ENCODE measurements at regions not wholly inside any gene's neighbourhood (a gene's known extent, or its start where the extent isn't known, plus 50 kb on each side); places are given as distances from the start of the nearest gene placed in this dataset.
"Not testable (repeated sequence)": the region's sequence is repeated elsewhere in the genome, so short reads cannot be mapped to it uniquely, and the experiment has no call there.

GRCh38 chr6:75031102-75031501, 174.8 kb downstream of the COL12A1 start:
- H3K27me3 ChIP-seq (ENCODE audit: control insufficient read depth, insufficient read depth, low read length); H3K36me3 ChIP-seq (replicated peaks; ENCODE audit: control insufficient read depth, insufficient read depth, low read length); DNase-seq; H3K4me3 ChIP-seq (ENCODE audit: insufficient read depth, low read depth, low read length): not testable (repeated sequence)

DNA sequence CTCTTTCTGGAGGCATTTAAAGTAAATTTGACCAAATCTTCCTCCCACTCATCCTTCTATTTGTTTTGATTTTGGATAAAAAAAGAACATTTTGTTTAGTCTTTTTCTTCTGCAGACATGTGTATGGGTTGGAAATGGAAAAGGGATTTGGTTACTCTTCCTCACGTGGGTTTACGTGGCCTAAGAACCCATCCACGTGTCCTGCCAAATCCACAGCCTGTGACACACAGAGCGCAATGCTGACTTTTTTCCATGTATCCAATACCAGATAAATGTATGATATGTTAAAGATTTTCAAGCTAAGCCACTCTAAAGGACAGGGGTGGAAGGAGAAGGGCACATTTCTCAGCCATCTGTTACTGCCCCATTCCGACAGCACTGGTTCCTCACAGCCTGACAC, 176.5 kb downstream of the COL12A1 start:
- Histone ChIP-seq H3K4me3 (ENCODE audit: insufficient read depth, low read depth, low read length) (no peak overlapping the region), H3K27me3 (ENCODE audit: control insufficient read depth, insufficient read depth, low read length) (no peaks in the 10 kb centered on the region), H3K36me3 (replicated peaks; ENCODE audit: control insufficient read depth, insufficient read depth, low read length) (no peaks in the 10 kb centered on the region)
- DNase-seq: no peak

DNA sequence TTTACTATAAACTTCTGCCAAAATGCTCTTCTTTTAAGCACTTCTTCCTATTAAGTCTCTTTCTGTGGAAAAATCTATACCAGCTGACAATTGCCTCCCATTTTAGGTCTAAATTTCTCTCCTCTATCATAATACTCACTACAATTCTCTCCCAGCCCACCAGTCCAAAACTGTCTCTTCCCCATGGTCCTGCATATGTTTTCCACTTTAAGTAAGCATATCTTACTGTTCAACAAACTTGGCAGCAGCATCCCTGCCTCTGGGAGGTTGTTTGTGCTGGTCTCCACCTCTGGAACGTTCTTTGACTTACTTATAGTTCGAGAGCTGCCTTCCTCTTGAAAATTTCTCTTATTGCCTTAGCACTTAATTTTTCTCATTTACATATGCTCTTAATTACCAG, 180.5 kb downstream of the COL12A1 start:
- Histone ChIP-seq H3K36me3 (replicated peaks; ENCODE audit: control insufficient read depth, insufficient read depth, low read length) (no peaks in the 10 kb centered on the region), H3K4me3 (ENCODE audit: insufficient read depth, low read depth, low read length) (no peak overlapping the region), H3K27me3 (ENCODE audit: control insufficient read depth, insufficient read depth, low read length) (no peaks in the 10 kb centered on the region)
- no peak for DNase-seq

- Histone ChIP-seq H3K4me3 (ENCODE audit: insufficient read depth, low read depth, low read length) (no peak overlapping the region), H3K36me3 (replicated peaks; ENCODE audit: control insufficient read depth, insufficient read depth, low read length) (no peaks in the 10 kb centered on the region), H3K27me3 (ENCODE audit: control insufficient read depth, insufficient read depth, low read length) (no peaks in the 10 kb centered on the region)
- DNase-seq: no peak
Measured at GRCh38 chr6:75024828-75025227, 181.0 kb downstream of the COL12A1 start.

DNA sequence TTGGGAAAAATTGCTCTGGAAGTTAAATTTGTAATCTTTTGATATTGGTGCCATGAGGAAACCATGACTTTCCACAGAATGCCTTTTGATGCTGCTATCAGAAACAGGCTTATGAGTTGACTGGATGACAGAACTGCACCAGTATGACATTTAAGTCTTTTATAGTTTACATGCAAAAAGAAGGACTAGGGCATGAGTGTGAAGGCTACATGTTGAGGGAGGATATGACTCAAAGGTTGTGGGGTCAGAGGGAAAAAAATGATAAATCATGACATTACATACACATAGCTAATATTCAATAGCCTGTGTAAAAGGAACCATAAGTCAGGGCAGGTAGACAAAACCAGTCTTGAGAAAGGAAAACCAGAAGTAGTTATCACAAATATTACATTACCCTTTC, 182.2 kb downstream of the COL12A1 start:
- DNase-seq: no peak
- Histone ChIP-seq H3K27me3 (ENCODE audit: control insufficient read depth, insufficient read depth, low read length) (no peaks in the 10 kb centered on the region), H3K4me3 (ENCODE audit: insufficient read depth, low read depth, low read length) (no peak overlapping the region), H3K36me3 (replicated peaks; ENCODE audit: control insufficient read depth, insufficient read depth, low read length) (no peaks in the 10 kb centered on the region)

GRCh38 chr6:75020971-75021370, 184.9 kb downstream of the COL12A1 start:
- Histone ChIP-seq H3K27me3 (ENCODE audit: control insufficient read depth, insufficient read depth, low read length) (no peaks in the 10 kb centered on the region), H3K4me3 (ENCODE audit: insufficient read depth, low read depth, low read length) (no peak overlapping the region), H3K36me3 (replicated peaks; ENCODE audit: control insufficient read depth, insufficient read depth, low read length) (no peaks in the 10 kb centered on the region)
- DNase-seq: no peak

DNA sequence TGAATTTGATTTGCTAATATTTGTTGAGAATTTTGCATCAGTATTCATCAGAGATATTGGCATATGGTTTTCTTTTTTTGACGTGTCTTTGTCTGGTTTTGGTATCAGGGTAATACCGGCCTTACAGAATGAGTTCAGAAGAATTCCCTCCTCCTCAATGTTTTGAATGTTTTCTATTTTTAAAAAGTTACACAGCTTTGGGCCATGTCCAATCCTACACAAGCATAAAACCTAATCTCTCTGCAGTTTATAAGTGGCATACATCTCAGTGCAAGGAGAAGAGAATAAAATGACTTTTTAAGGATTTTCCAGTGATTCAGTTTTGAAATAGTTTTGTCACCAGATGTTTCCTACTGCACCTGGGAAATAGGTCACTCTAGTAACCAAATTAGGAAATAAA, 185.5 kb downstream of the COL12A1 start:
- DNase-seq: no peak
- H3K36me3 ChIP-seq (replicated peaks; ENCODE audit: control insufficient read depth, insufficient read depth, low read length): no peaks in the 10 kb centered on the region

GRCh38 chr6:75012018-75012417, 193.8 kb downstream of the COL12A1 start:
- no peak for DNase-seq
- no peaks in the 10 kb centered on the region for H3K36me3 ChIP-seq (replicated peaks; ENCODE audit: control insufficient read depth, insufficient read depth, low read length)
- no peak overlapping the region for H3K4me3 ChIP-seq (ENCODE audit: insufficient read depth, low read depth, low read length)
- H3K27me3 ChIP-seq (ENCODE audit: control insufficient read depth, insufficient read depth, low read length): no peaks in the 10 kb centered on the region

More for the DNA sequence above, 185.5 kb downstream of the COL12A1 start:
- H3K27me3 ChIP-seq (ENCODE audit: control insufficient read depth, insufficient read depth, low read length): no peaks in the 10 kb centered on the region
- H3K4me3 ChIP-seq (ENCODE audit: insufficient read depth, low read depth, low read length): no peak overlapping the region

DNA sequence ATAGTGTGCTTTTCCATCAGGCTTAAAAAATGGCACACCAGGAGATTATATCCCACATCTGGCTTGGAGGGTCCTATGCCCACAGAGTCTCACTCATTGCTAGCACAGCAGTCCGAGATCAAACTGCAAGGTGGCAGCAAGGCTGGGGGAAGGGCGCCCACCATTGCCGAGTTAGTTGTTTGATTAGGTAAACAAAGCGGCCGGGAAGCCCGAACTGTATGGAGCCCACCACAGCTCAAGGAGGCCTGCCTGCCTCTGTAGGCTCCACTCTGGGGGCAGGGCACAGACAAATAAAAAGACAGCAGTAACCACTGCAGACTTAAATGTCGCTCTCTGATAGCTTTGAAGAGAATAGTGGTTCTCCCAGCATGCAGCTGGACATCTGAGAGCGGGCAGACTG, 201.9 kb downstream of the COL12A1 start:
- not testable (repeated sequence) for DNase-seq; H3K36me3 ChIP-seq (replicated peaks; ENCODE audit: control insufficient read depth, insufficient read depth, low read length); H3K4me3 ChIP-seq (ENCODE audit: insufficient read depth, low read depth, low read length); H3K27me3 ChIP-seq (ENCODE audit: control insufficient read depth, insufficient read depth, low read length)

DNA sequence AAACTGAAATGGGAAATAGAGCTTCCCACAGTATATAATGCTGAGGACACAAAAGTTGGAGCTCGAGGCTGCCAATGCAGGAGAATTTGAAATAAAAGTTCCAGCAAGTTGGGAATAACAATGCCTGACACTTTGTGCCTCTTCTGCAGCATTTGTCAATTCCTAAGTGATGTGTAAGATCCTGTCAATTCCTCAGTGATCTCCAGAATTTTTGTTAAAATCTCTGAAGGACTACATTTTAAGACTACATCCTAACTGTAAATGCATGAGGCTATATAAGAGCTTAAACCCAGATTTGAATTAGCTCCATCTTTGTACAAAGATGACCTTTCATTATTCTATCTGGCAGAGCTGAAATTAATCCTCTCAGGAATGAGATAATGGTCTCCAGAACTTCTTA, 208.2 kb downstream of the COL12A1 start:
- H3K36me3 ChIP-seq (replicated peaks; ENCODE audit: control insufficient read depth, insufficient read depth, low read length): no peaks in the 10 kb centered on the region
- H3K4me3 ChIP-seq (ENCODE audit: insufficient read depth, low read depth, low read length): no peak overlapping the region
- no peaks in the 10 kb centered on the region for H3K27me3 ChIP-seq (ENCODE audit: control insufficient read depth, insufficient read depth, low read length)
- no peak for DNase-seq

- no peak overlapping the region for H3K4me3 ChIP-seq (ENCODE audit: insufficient read depth, low read depth, low read length)
- no peaks in the 10 kb centered on the region for H3K27me3 ChIP-seq (ENCODE audit: control insufficient read depth, insufficient read depth, low read length)
- DNase-seq: no peak
- H3K36me3 ChIP-seq (replicated peaks; ENCODE audit: control insufficient read depth, insufficient read depth, low read length): no peaks in the 10 kb centered on the region
Measured at GRCh38 chr6:74993136-74993535, 212.7 kb downstream of the COL12A1 start.

- DNase-seq: peak; percentile 8
- no peaks in the 10 kb centered on the region for H3K36me3 ChIP-seq (replicated peaks; ENCODE audit: control insufficient read depth, insufficient read depth, low read length)
- H3K4me3 ChIP-seq (ENCODE audit: insufficient read depth, low read depth, low read length): no peak overlapping the region
- H3K27me3 ChIP-seq (ENCODE audit: control insufficient read depth, insufficient read depth, low read length): no peaks in the 10 kb centered on the region
Measured at GRCh38 chr6:74991573-74992332, 214.1 kb downstream of the COL12A1 start.

DNA sequence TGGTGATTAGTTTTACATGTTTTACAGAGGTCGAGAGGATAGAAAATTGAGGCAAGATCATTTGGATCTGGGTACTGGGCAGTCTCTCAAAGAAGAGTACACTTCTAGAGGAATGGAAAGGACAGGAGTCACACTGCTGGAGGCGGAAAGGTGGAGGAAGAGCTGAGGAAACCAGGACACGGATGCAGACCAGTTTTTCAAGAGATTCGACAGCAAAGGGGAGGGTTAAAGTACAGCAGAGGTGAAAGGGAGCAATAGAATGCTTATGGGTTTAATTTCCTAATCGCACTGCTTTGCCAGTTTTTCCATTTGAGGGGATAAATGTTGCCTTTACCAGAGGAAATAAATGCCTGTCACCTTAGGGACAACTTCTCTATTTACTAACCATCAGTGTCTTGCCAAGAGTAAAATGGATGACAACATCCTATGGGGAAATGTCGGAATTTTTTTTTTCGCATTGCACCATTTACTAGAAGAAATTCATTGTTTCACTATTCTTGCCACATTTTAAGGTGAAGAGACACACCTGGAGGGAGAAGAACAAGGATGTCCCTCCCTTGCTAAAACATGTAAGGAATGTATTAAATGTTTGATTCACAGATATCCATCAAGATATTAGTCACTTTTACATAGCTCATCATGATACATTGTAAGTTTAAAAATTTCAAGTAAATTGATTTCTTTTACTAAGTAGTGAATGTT, 226.6 kb downstream of the COL12A1 start:
- no peak overlapping the region for H3K4me3 ChIP-seq (ENCODE audit: insufficient read depth, low read depth, low read length)
- DNase-seq: no peak
- no peaks in the 10 kb centered on the region for H3K36me3 ChIP-seq (replicated peaks; ENCODE audit: control insufficient read depth, insufficient read depth, low read length)
- H3K27me3 ChIP-seq (ENCODE audit: control insufficient read depth, insufficient read depth, low read length): no peaks in the 10 kb centered on the region

GRCh38 chr6:74976701-74977100, 229.2 kb downstream of the COL12A1 start:
- no peaks in the 10 kb centered on the region for H3K27me3 ChIP-seq (ENCODE audit: control insufficient read depth, insufficient read depth, low read length)
- no peaks in the 10 kb centered on the region for H3K36me3 ChIP-seq (replicated peaks; ENCODE audit: control insufficient read depth, insufficient read depth, low read length)
- DNase-seq: no peak
- no peak overlapping the region for H3K4me3 ChIP-seq (ENCODE audit: insufficient read depth, low read depth, low read length)

DNA sequence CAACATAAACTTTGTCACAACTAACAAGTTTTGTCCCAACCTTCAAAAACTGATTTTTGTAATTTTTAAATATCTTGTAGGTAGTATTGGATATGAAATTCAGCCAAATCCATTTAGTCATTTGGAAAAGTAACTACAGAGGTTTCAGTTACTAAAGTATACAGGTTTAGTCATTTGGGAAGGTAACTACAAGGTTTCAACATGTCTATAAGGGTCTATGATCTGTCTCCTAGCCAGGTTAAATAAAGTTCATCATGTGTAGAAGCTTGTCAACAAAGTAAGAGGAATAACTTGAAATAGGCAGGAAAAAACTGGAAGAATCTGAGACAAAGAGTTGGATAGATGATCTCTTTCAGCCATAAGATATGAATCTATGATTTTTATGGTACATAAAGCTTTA, 229.8 kb downstream of the COL12A1 start:
- no peaks in the 10 kb centered on the region for H3K27me3 ChIP-seq (ENCODE audit: control insufficient read depth, insufficient read depth, low read length)
- no peak overlapping the region for H3K4me3 ChIP-seq (ENCODE audit: insufficient read depth, low read depth, low read length)
- no peak for DNase-seq
- H3K36me3 ChIP-seq (replicated peaks; ENCODE audit: control insufficient read depth, insufficient read depth, low read length): no peaks in the 10 kb centered on the region

Measured in H7 (cell line).